ENCODE measurements at regions not wholly inside any gene's neighbourhood (a gene's known extent, or its start where the extent isn't known, plus 50 kb on each side); places are given as distances from the start of the nearest gene placed in this dataset.

DNA sequence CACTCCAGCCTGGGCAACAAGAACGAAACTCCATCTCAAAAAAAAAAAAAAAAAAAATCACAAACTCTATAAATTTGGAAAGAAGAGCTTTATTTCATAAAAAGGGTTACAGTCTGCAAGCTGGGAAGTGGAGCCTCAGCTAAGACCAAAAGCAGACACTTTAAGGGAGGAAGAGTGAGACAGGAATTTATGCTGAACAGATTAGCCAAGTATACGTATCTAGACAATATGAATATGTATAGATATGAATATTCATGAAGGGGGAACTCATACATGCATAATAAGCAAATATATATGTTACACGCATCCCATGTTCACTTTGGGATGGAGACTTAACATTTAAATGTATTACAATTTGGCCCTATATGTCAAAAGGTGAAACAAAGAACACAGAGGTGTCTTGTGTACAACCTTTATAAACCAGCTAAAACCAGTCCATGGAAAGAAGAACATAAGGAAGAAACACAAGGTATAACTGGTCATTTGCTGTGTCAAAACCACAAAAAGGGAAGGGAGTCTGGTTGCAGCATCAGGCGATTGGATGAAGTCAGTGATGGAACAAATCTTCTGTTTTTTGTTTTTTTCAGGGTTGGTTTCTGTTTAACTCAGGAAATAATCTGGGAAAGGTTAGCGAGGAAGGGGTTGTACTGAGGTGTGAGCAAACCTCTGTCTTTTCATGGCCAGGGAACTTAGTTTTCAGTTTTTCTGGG lies 130.0 kb upstream of the MAOA start:
- in situ Hi-C loops (cut with HindIII; ENCODE audit: low pct_ligation_motif_present, low sequenced_read_pairs) = no loop called here
- Histone ChIP-seq H3K36me3 (replicated peaks) (no peaks in the 10 kb centered on the region), H3K4me3 (ENCODE audit: low read depth, low read length) (no peak overlapping the region), H3K27ac (no peak overlapping the region), H3K27me3 (replicated peaks) (no peaks in the 10 kb centered on the region)
- no peak for TF ChIP-seq CTCF (IDR thresholded peaks at IDR 0.05; ENCODE audit: low read depth, low read length, missing control alignments)
- DNase-seq = no peak

DNA sequence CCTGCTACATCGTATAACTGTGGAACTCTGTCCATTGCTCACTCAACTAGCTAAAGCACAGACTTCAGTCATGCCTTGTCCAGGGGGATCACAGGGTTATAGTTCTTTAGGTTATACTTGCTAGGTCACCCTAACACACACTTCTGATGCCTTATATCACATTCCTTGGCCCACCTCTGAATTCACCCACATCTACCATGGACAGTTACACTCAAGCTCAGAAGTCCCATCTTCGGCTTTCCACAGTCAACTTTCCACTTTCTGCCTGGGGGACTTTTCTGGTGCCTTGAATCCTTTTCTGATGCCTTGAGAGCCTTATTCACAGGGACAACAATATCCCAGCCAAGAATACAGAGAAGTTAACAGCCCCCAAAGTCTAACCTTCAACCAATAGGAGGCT lies 129.2 kb upstream of the MAOA start:
- no peak for DNase-seq
- no peaks in the 10 kb centered on the region for H3K27me3 ChIP-seq (replicated peaks)
- no peak overlapping the region for H3K27ac ChIP-seq
- in situ Hi-C loops (cut with HindIII; ENCODE audit: low pct_ligation_motif_present, low sequenced_read_pairs) = no loop called here
- H3K4me3 ChIP-seq (ENCODE audit: low read depth, low read length) = no peak overlapping the region
- no peak for TF ChIP-seq CTCF (IDR thresholded peaks at IDR 0.05; ENCODE audit: low read depth, low read length, missing control alignments)
- H3K36me3 ChIP-seq (replicated peaks) = no peaks in the 10 kb centered on the region

DNA sequence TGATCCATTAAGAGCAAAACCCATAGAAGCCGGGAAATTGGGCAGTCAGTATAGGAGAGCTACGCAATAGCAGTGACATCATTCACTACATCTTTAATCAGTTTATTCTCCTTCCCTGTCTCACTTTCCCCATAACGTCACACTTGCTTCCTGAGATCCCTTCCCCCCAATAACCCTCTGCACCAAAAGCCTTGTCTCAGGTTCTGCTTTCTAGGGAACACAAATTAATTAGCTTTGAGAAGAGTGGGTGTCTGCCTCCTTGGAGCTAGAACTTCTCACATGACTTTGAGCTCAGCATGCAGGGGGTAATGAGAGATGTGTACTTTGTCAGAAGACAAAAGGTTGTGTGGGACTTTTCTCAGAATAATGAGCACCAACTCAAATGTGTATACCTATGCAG lies 128.3 kb upstream of the MAOA start:
- in situ Hi-C loops (cut with HindIII; ENCODE audit: low pct_ligation_motif_present, low sequenced_read_pairs) = no loop called here
- no peak for TF ChIP-seq CTCF (IDR thresholded peaks at IDR 0.05; ENCODE audit: low read depth, low read length, missing control alignments)
- no peak for DNase-seq
- no peaks in the 10 kb centered on the region for H3K36me3 ChIP-seq (replicated peaks)
- no peak overlapping the region for H3K27ac ChIP-seq
- no peak overlapping the region for H3K4me3 ChIP-seq (ENCODE audit: low read depth, low read length)
- no peaks in the 10 kb centered on the region for H3K27me3 ChIP-seq (replicated peaks)

DNA sequence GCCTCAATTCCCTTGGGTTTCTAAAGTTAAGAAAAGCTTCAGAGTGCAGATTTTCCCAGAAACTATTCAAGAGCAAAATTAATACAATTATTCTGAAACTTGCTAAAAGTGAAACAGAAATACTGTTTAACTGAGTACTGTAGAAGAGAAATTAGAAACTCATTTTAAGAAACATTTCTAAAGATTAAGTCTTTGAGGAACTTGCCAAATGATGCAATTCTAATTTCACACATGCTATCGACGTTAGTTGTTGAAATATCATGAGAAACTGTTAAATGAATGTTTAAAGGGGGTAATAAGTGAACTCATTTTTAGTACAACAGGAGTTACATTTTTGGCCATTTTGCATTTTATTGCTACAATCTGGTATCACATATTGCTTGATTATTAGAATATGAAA lies 125.3 kb upstream of the MAOA start:
- DNase-seq = no peak
- Histone ChIP-seq H3K27me3 (replicated peaks) (no peaks in the 10 kb centered on the region), H3K4me3 (ENCODE audit: low read depth, low read length) (no peak overlapping the region), H3K36me3 (replicated peaks) (no peaks in the 10 kb centered on the region), H3K27ac (no peak overlapping the region)
- TF ChIP-seq CTCF (IDR thresholded peaks at IDR 0.05; ENCODE audit: low read depth, low read length, missing control alignments) = no peak
- in situ Hi-C loops (cut with HindIII; ENCODE audit: low pct_ligation_motif_present, low sequenced_read_pairs) = no loop called here

GRCh38 chrX:43540318-43540717 lies 115.8 kb upstream of the MAOA start:
- Histone ChIP-seq H3K36me3 (replicated peaks) (no peaks in the 10 kb centered on the region), H3K4me3 (ENCODE audit: low read depth, low read length) (no peak overlapping the region), H3K27ac (no peak overlapping the region), H3K27me3 (replicated peaks) (no peaks in the 10 kb centered on the region)
- TF ChIP-seq CTCF (IDR thresholded peaks at IDR 0.05; ENCODE audit: low read depth, low read length, missing control alignments) = no peak
- in situ Hi-C loops (cut with HindIII; ENCODE audit: low pct_ligation_motif_present, low sequenced_read_pairs) = no loop called here
- DNase-seq = no peak

DNA sequence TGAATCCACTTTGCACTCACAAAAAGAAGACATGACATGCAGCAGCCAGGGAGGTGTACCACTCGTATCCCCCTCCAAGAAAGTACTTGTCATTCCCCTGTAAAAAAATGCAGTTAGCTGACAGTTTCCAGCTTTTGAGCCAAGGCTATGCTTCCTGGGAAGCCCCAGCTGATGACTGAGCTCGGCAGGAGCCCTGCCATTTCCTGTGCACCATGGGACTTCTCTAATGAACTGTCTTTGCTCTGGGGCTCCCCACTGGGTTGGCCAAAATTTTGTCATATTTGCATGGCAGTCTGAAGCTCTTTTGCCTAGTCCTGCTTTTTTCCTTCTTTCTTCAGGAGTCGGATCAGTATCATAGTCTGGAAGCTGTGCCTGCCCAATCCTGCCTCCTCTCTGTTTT lies 104.5 kb upstream of the MAOA start:
- H3K27me3 ChIP-seq (replicated peaks) = no peaks in the 10 kb centered on the region
- H3K27ac ChIP-seq = no peak overlapping the region
- in situ Hi-C loops (cut with HindIII; ENCODE audit: low pct_ligation_motif_present, low sequenced_read_pairs) = no loop called here
- no peak for TF ChIP-seq CTCF (IDR thresholded peaks at IDR 0.05; ENCODE audit: low read depth, low read length, missing control alignments)
- DNase-seq = no peak
- no peak overlapping the region for H3K4me3 ChIP-seq (ENCODE audit: low read depth, low read length)
- no peaks in the 10 kb centered on the region for H3K36me3 ChIP-seq (replicated peaks)
